ENCODE measurements at regions not wholly inside any gene's neighbourhood (a gene's known extent, or its start where the extent isn't known, plus 50 kb on each side); places are given as distances from the start of the nearest gene placed in this dataset.
"Not testable (repeated sequence)": the region's sequence is repeated elsewhere in the genome, so short reads cannot be mapped to it uniquely, and the experiment has no call there.

- DNase-seq (ENCODE audit: insufficient read length, low spot score) = no peak
- FAIRE-seq = no peak
These were observed 366.4 kb downstream of the RAP2B start for GRCh38 chr3:153528473-153528872.

GRCh38 chr3:153539263-153539662 lies 377.2 kb downstream of the RAP2B start:
- DNase-seq (ENCODE audit: insufficient read length, low spot score) (no peak), FAIRE-seq (no peak)

GRCh38 chr3:153545471-153545870 lies 383.4 kb downstream of the RAP2B start:
- DNase-seq (ENCODE audit: insufficient read length, low spot score) (no peak), FAIRE-seq (no peak)

- DNase-seq (ENCODE audit: insufficient read length, low spot score) (no peak), FAIRE-seq (no peak)
These were observed 385.9 kb downstream of the RAP2B start for GRCh38 chr3:153547970-153548369.

GRCh38 chr3:153549686-153550085 lies 387.7 kb downstream of the RAP2B start:
- DNase-seq (ENCODE audit: insufficient read length, low spot score) = not testable (repeated sequence)

GRCh38 chr3:153551536-153552285 lies 389.7 kb downstream of the RAP2B start:
- no peak for FAIRE-seq
- DNase-seq (ENCODE audit: insufficient read length, low spot score) = no peak

More at GRCh38 chr3:153549686-153550085, 387.7 kb downstream of the RAP2B start:
- not testable (repeated sequence) for FAIRE-seq

GRCh38 chr3:153552887-153553604 lies 391.0 kb downstream of the RAP2B start:
- no peak for DNase-seq (ENCODE audit: insufficient read length, low spot score)
- no peak for FAIRE-seq

GRCh38 chr3:153553605-153553945 lies 391.5 kb downstream of the RAP2B start:
- DNase-seq (ENCODE audit: insufficient read length, low spot score) (no peak), FAIRE-seq (no peak)

GRCh38 chr3:153555919-153556318 lies 393.9 kb downstream of the RAP2B start:
- DNase-seq (ENCODE audit: insufficient read length, low spot score) (no peak), FAIRE-seq (no peak)

GRCh38 chr3:153559366-153559765 lies 397.3 kb downstream of the RAP2B start:
- not testable (repeated sequence) for DNase-seq (ENCODE audit: insufficient read length, low spot score); FAIRE-seq

- FAIRE-seq = no peak
These were observed 405.0 kb downstream of the RAP2B start for GRCh38 chr3:153567011-153567410.

GRCh38 chr3:153567556-153567955 lies 405.5 kb downstream of the RAP2B start:
- FAIRE-seq (no peak), DNase-seq (ENCODE audit: insufficient read length, low spot score) (no peak)

More at GRCh38 chr3:153567011-153567410, 405.0 kb downstream of the RAP2B start:
- no peak for DNase-seq (ENCODE audit: insufficient read length, low spot score)

GRCh38 chr3:153570481-153570880 lies 408.5 kb downstream of the RAP2B start:
- not testable (repeated sequence) for FAIRE-seq

GRCh38 chr3:153572165-153572564 lies 410.1 kb downstream of the RAP2B start:
- DNase-seq (ENCODE audit: insufficient read length, low spot score) (no peak), FAIRE-seq (no peak)

More at GRCh38 chr3:153570481-153570880, 408.5 kb downstream of the RAP2B start:
- DNase-seq (ENCODE audit: insufficient read length, low spot score) = not testable (repeated sequence)

GRCh38 chr3:153572654-153573053 lies 410.6 kb downstream of the RAP2B start:
- DNase-seq (ENCODE audit: insufficient read length, low spot score) (no peak), FAIRE-seq (no peak)

GRCh38 chr3:153573481-153573880 lies 411.5 kb downstream of the RAP2B start:
- FAIRE-seq (no peak), DNase-seq (ENCODE audit: insufficient read length, low spot score) (no peak)

- DNase-seq (ENCODE audit: insufficient read length, low spot score) = no peak
- FAIRE-seq = no peak
These were observed 412.4 kb downstream of the RAP2B start for GRCh38 chr3:153574445-153574844.

GRCh38 chr3:153577059-153577736 lies 415.2 kb downstream of the RAP2B start:
- FAIRE-seq (no peak), DNase-seq (ENCODE audit: insufficient read length, low spot score) (no peak)

- FAIRE-seq (no peak), DNase-seq (ENCODE audit: insufficient read length, low spot score) (no peak)
These were observed 416.0 kb downstream of the RAP2B start for GRCh38 chr3:153578046-153578445.

- no peak for FAIRE-seq
- no peak for DNase-seq (ENCODE audit: insufficient read length, low spot score)
These were observed 428.0 kb downstream of the RAP2B start for GRCh38 chr3:153590051-153590450.

GRCh38 chr3:153591561-153592245 lies 429.7 kb downstream of the RAP2B start:
- FAIRE-seq (no peak), DNase-seq (ENCODE audit: insufficient read length, low spot score) (no peak)
